ENCODE measurements at regions not wholly inside any gene's neighbourhood (a gene's known extent, or its start where the extent isn't known, plus 50 kb on each side); places are given as distances from the start of the nearest gene placed in this dataset.

- TF ChIP-seq CTCF (IDR thresholded peaks at IDR 0.05) = no peak
- TF ChIP-seq ZFX (IDR thresholded peaks at IDR 0.05; ENCODE audit: borderline replicate concordance) = no peak
These were observed 106.8 kb upstream of the TMEM178A start for GRCh38 chr2:39558906-39559305.

All from 22Rv1 (cell line).